GM18907 (cell line): ENCODE measurements at regions not wholly inside any gene's neighbourhood (a gene's known extent, or its start where the extent isn't known, plus 50 kb on each side); places are given as distances from the start of the nearest gene placed in this dataset.

ENCODE experiments used
- ATAC-seq: cut with Tn5 transposase; IDR thresholded peaks from one replicate; pipeline ENCODE4 v1.9.1; 2021; ENCODE audit warnings: mild to moderate bottlenecking, moderate library complexity; ENCODE audit not compliant: unreplicated experiment

GRCh38 chr5:4362411-4362810, 766.8 kb downstream of the IRX1 start:
- no peak for ATAC-seq

- no peak for ATAC-seq
Observed at GRCh38 chr5:4363045-4363444, 767.4 kb downstream of the IRX1 start.

- ATAC-seq = no peak
Observed at GRCh38 chr5:4366628-4367027, 771.0 kb downstream of the IRX1 start.

GRCh38 chr5:4370218-4370617, 769.9 kb upstream of the ADAMTS16 start:
- no peak for ATAC-seq

GRCh38 chr5:4372481-4372880, 767.6 kb upstream of the ADAMTS16 start:
- ATAC-seq = no peak

- no peak for ATAC-seq
Observed at GRCh38 chr5:4373051-4373820, 766.9 kb upstream of the ADAMTS16 start.

- ATAC-seq = no peak
Observed at GRCh38 chr5:4374866-4375265, 765.3 kb upstream of the ADAMTS16 start.

- no peak for ATAC-seq
Observed at GRCh38 chr5:4375640-4376039, 764.5 kb upstream of the ADAMTS16 start.

- ATAC-seq = no peak
Observed at GRCh38 chr5:4383102-4383501, 757.0 kb upstream of the ADAMTS16 start.

- no peak for ATAC-seq
Observed at GRCh38 chr5:4383518-4384198, 756.5 kb upstream of the ADAMTS16 start.

GRCh38 chr5:4384649-4385048, 755.5 kb upstream of the ADAMTS16 start:
- ATAC-seq = no peak

- ATAC-seq = no peak
Observed at GRCh38 chr5:4386152-4386551, 754.0 kb upstream of the ADAMTS16 start.

- no peak for ATAC-seq
Observed at GRCh38 chr5:4387290-4387689, 752.8 kb upstream of the ADAMTS16 start.

GRCh38 chr5:4395752-4396151, 744.4 kb upstream of the ADAMTS16 start:
- ATAC-seq = no peak

GRCh38 chr5:4405614-4406219, 734.4 kb upstream of the ADAMTS16 start:
- no peak for ATAC-seq

GRCh38 chr5:4410151-4410550, 730.0 kb upstream of the ADAMTS16 start:
- ATAC-seq = no peak

- no peak for ATAC-seq
Observed at GRCh38 chr5:4411664-4412063, 728.5 kb upstream of the ADAMTS16 start.

- no peak for ATAC-seq
Observed at GRCh38 chr5:4413996-4414395, 726.1 kb upstream of the ADAMTS16 start.

- ATAC-seq = no peak
Observed at GRCh38 chr5:4418084-4418483, 722.0 kb upstream of the ADAMTS16 start.

- ATAC-seq = no peak
Observed at GRCh38 chr5:4419281-4419680, 720.8 kb upstream of the ADAMTS16 start.

- no peak for ATAC-seq
Observed at GRCh38 chr5:4420177-4420576, 720.0 kb upstream of the ADAMTS16 start.

- ATAC-seq = no peak
Observed at GRCh38 chr5:4420681-4421080, 719.4 kb upstream of the ADAMTS16 start.
